GM21717 (cell line): ENCODE measurements at regions not wholly inside any gene's neighbourhood (a gene's known extent, or its start where the extent isn't known, plus 50 kb on each side); places are given as distances from the start of the nearest gene placed in this dataset.
"Not testable (repeated sequence)": the region's sequence is repeated elsewhere in the genome, so short reads cannot be mapped to it uniquely, and the experiment has no call there.

ENCODE experiments used
- ATAC-seq: cut with Tn5 transposase; IDR thresholded peaks from one replicate; pipeline ENCODE4 v1.9.1; 2021; ENCODE audit warnings: mild to moderate bottlenecking, moderate library complexity; ENCODE audit not compliant: unreplicated experiment

DNA sequence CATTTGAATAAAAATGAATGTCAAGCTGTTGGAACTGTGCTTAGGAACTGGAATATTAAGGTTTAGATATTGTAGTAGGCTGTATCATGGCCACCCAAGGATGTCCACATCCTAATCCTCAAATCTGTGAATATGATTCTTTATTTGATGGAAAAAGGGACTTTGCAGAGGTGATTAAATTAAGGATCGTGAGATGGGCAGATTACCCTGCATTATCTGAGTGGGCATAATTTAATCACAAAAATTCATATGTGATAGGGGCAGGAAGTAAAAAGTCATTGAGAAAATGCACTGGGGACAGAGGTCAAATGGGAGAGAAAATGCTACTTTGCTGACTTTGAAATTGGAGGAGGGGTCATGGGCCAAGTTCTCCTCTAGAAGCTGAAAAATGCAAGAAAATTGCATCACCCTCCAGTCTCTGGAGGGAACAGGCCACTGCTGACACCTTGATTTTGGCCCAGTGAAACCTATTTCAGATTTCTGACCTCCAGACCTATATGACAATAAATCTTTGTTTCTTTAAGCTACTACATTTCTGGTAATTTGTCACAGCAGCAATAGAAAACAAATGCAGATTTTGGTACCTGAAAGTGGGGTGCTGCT, 521.4 kb downstream of the PCDH7 start:
- ATAC-seq = no peak

DNA sequence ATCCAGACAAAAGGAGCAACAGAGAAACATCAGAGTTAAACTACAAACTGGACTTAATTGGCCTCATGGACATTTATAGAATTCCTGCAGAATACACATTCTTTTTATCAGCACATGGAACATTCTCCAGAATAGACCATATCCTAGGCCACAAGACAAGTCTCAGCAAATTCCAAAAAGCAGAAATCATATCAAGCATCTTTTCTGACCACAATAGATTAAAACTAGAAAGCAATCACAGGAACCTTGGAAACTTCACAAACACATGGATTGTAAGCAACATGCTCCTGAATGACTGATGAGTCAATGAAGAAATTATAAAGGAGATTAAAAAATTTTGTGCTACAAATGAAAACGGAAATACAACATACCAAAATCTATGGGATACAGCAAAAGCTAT, 526.7 kb downstream of the PCDH7 start:
- ATAC-seq = no peak

DNA sequence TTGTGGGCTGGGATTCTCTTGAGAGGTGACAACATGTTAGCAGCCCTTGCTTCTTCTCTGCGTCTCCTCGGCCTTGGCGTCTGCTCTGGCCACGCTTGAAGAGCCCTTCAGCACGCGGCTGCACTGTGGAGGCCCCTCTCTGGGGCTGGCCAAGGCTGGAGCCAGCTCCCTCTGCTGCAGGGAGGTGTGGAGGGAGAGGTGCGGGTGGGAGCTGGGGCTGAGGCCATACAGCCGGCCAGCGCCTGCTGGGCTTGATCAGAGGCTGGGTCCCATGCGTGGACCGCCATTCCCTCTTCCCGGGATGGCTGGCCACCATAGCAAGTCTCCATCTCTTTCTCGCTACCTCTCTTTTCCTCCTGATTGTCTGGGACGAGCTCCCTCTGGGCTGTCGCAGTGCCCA, 539.0 kb downstream of the PCDH7 start:
- ATAC-seq = no peak

DNA sequence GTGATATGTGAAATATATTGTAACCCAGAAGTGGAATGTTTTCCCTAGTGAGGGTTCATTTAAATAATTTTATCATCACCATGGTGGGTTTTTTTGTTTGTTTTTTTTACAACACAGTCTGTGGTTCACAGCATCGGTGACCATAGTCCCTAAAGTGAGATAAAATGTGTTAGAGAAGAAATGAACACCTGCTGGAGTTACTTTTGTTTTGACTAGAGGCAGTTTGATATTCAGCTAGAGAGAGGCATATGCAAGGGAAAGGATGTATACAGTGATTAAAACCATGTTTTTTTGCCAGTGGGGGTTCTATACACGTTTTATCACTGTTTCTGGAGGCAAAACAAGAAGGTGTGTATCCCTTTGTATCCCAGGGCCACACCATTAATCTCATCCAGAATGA, 541.5 kb downstream of the PCDH7 start:
- ATAC-seq = no peak

GRCh38 chr4:31266094-31266493, 545.9 kb downstream of the PCDH7 start:
- ATAC-seq = not testable (repeated sequence)

DNA sequence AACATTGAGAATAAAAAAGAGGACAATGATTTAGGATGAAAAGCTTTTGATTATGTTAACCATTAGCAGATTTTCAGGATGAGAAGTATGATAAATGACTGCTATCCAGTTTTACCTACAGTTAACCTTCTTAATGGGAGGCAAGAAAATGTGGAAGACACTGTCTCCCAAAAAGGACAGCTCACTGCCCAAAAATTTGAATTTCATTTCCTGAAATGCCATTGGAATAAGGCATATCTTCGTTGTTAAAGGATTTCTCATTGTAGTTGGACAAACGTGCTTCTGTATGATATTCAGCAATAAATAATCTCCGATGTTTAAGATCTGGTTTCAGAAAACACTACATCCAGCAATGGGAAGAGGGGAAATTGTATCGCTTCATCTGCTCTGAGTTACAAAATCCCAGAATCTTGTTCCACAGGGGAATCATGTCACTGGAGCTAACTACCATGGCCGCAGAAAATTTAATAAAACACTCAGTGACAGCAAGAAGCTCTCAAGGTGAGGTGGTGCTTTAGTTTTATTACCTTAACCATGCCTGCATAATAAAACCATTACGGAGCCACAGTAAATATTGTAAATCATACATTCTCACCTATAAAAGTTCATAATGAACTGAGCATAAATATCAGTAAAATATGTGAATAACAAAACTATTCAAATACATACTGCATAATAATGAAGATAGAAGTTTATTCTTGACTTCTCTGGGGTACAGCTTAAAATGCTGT, 552.3 kb downstream of the PCDH7 start:
- ATAC-seq = no peak

DNA sequence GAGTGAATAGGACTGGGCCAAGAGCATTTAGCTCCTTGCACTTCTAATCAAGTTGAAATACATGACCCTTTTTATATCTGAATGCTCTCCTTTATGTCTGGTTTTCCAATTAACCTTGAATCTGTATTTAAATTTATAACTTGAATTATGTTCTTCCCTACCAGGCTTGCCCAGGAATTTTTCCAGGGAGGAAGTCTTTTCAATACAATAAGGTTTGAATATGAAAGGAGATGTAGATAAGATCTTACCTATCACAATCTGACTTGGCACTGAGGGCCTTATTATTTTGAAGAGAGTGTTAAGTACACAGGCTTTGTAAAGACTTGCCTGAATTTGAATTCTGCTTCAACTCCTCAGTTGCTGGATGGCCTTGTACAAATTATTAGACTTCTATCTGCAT, 555.7 kb downstream of the PCDH7 start:
- ATAC-seq = no peak

- no peak for ATAC-seq
Observed at GRCh38 chr4:31283679-31284078, 563.5 kb downstream of the PCDH7 start.

GRCh38 chr4:31290836-31291235, 570.7 kb downstream of the PCDH7 start:
- ATAC-seq = peak; percentile 28

DNA sequence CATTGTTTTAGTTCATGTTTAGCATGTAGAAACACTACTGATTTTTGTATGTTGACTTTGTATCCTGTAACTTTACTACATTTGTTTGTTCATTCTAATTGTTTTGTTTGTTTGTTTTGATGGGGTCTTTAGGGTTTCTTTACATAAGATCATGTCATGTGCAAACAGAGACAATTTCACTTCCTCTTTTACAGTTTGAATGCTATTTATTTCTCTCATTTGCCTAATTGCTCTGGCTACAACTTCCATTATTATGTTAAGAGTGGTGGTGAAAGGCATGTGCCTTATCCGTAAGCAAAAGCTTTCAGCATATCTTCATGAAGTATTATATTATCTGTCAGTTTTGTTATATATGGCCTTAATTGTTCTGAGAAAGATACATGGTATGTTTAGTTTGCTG, 571.1 kb downstream of the PCDH7 start:
- ATAC-seq = peak; percentile 89

DNA sequence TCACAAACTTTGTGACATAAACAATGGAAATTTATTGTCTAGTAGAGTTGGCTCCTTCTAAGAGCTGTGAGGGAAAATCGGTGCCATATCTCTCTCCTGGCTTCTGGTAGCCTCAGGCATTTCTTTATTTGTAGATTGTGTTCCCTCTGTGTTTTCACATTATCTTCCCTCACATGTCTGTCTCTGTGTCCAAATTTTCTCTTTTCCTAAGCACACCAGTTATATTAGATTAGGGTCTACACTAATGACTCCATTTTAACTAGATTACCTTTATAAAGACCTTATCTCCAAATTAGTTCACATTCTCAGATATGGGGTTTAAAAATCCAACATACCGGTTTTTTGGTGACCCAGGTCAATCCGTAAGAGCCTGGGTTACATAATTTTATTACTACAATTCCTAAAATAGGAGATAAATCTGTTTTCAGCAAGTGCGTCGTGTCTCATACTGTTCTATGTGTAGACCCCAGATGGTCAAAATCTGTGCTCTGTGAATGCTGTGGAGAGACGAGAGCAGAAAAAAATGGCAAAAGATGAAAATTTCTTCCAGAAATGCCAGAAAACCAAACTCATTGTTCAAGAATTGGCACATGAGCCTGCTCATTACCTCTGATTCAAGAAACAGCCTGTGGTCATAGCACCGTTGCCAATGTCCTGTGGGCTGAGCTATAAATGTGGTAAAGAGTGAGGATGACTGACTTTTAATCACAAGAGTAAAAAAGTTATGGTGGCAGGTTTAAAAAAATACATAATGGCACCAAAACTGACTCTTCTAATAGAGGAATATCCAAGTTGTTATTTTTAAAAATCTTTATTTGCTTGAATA, 574.7 kb downstream of the PCDH7 start:
- no peak for ATAC-seq

- ATAC-seq = no peak
Observed at GRCh38 chr4:31298737-31299136, 578.6 kb downstream of the PCDH7 start.

DNA sequence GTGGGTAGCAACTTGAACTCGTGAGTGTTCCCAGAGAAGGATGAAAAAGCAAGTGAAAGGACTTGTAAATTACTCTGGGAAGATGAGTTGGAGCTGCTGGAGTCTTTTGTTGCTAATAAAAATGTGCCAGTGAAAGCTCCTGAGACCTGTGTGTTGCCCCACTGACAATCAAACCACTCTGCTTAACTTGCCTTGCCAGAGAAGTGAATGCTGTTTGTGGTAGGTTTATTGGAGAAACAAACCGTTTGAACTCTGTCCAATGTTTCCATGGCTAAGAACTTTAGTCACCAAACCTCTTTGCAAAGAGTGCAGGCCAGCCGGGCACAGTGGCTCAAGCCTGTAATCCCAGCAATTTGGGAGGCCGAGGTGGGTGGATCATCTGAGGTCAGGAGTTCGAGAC, 586.9 kb downstream of the PCDH7 start:
- ATAC-seq = no peak

DNA sequence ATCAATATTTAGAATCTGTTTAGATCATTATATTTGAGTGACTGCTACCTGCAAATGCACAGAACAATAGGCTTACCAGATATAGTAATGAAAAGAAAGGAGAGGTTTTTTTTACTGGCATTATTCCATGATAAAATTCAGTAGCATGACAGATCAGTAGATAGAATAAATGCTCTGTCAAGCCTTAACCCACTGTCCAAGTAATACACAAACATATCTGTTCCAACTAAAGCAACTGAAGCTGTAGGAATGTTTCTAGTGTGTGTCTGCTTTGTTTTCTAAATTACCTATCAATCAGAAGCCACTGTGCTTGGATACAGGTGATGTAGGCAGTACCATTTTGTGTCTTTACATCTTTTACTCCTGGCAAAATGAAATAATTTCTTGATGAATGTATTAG, 604.6 kb downstream of the PCDH7 start:
- no peak for ATAC-seq

DNA sequence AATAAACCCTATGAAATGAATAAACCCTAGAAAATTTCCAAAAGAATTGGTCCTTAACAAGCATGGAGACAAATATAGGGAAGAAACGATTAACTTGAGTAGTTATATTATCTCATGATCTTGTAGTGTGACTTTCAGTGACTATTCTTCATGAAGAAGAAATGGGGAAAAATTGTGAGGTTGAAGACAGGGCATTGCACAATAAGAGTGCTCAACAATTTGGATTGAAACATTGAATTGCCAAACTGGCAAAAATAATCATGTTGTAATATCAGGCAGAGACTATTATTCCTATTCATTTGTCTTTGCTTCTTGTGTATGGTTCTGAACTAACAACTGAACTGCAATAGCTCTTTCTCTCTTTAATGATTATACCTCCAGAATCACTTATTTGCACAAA, 605.1 kb downstream of the PCDH7 start:
- no peak for ATAC-seq

GRCh38 chr4:31327031-31327430, 606.9 kb downstream of the PCDH7 start:
- no peak for ATAC-seq

DNA sequence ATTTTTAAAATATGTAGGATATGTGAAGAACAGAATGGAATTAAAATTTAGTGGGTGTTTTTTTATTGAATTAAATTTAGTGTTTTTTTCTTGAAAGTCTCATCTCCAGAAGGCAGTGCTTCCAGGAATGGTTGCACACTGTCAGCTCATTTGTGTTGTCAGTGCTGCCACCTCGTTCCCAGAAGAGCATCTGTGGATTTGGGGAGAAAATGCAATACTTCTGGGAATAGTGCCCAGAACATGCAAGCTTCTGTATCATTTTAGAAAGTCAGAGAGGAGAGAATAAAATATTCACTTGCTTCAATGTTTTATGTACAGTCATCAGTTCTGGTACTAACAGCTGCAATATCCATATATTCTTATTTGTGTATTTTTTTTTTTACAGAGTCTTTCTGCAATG, 608.8 kb downstream of the PCDH7 start:
- ATAC-seq = no peak

DNA sequence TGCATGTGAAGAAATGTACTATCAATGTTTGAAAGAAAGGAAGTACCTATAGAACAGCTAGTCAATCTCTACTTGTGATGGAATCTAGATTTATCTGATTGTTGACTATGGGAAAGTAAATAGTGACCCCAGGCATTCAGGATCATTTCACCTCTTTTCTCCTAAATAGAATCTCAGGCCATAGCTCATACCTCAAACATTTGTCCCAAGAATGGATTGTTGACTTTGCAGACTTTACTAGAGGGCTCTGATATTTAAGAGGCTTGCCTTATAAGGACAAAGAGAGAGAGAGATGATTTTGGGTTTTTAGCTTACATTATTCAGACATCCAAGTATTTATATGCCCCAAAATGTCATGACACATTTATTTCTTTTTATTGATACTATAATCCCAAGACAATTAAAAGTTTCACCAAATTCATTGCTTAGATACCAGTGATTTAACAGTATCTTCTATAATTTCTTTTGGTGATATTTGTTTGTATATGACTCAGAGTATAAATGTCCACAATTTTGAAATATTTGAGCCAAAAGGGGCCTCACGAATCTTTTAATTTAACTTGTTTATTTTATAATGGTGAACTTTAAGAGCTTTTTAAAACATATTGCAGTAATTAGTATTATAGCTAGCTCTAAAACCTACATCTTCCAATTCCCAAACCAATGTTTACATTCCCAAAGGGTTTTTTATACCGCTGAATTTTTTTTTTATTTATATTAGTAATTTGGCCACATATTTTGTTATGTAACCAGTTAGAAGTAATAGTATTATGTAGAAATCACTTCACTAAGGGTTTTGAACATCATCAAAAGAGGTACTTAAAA, 614.1 kb downstream of the PCDH7 start:
- ATAC-seq = no peak

DNA sequence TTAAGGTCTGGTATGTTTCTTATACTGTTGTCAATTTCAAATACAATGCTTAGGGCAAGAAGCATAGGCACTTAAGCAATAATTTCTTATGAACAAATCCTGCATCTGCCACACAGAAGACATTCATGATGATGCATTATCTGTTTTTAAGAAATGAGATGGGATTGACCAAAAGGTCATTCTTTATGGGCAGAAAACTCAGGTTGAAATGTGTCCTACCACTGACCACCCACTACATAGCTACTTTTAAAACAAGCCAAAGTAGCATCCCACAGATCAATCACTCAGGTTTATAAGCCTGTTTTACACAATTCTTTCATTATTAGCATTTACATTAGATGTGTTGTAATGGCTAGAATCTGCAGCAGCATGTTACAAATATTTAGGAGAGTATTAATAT, 617.8 kb downstream of the PCDH7 start:
- no peak for ATAC-seq

- ATAC-seq = no peak
Observed at GRCh38 chr4:31341601-31342359, 621.6 kb downstream of the PCDH7 start.
